ENCODE measurements at regions not wholly inside any gene's neighbourhood (a gene's known extent, or its start where the extent isn't known, plus 50 kb on each side); places are given as distances from the start of the nearest gene placed in this dataset.

DNA sequence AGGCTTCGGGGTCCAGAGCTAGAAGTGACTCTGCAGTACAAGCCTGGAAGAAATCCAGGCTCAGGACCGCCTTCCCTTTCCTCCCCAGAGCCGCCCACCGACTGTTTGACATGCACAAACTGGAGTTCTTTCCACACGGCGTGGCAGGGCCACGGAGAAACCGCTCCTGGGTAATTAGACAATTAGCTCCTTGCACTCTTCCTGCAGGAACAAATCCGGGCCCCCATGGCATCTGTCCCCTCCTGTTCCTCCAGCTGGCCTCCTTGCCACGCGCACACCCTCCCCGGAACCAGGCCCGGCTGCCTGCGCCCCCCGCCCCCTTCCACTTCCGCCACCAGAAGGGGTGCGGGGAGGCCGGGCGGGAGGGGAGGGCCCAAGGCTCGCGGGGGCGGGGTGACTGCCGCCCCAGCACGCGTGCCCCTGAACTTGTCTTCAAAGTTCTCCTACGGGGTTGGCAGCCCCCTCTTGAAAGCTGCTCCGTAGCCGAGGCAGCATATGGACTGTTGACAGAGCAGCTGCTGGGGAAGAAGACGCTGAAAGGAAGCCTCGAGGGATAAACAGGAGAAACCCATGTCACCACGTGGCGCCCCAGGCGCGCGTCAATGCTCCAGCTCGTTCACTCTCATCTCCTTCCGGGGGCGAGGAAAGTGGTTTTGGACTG lies 74.3 kb downstream of the SEC61B start:
- no peaks in the 10 kb centered on the region for H3K79me2 ChIP-seq (ENCODE audit: insufficient read depth, low read depth, low read length)
- H3K4me3 ChIP-seq (ENCODE audit: low read depth, low read length, poor library complexity, severe bottlenecking), result no peak overlapping the region
- ChIA-PET CTCF (ENCODE audit: unreplicated experiment) (no interaction called here), POLR2A (interaction anchor here (0.8 to 1.2 kb wide), 2 partner anchors 240 to 956 kb away, joined by 3 read pairs; no protein-coding TSS in a partner anchor)
- BruUV-seq (replicated peaks), result no TSS peak
- TF ChIP-seq, protein P1, sequence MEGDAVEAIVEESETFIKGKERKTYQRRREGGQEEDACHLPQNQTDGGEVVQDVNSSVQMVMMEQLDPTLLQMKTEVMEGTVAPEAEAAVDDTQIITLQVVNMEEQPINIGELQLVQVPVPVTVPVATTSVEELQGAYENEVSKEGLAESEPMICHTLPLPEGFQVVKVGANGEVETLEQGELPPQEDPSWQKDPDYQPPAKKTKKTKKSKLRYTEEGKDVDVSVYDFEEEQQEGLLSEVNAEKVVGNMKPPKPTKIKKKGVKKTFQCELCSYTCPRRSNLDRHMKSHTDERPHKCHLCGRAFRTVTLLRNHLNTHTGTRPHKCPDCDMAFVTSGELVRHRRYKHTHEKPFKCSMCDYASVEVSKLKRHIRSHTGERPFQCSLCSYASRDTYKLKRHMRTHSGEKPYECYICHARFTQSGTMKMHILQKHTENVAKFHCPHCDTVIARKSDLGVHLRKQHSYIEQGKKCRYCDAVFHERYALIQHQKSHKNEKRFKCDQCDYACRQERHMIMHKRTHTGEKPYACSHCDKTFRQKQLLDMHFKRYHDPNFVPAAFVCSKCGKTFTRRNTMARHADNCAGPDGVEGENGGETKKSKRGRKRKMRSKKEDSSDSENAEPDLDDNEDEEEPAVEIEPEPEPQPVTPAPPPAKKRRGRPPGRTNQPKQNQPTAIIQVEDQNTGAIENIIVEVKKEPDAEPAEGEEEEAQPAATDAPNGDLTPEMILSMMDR (conservative IDR thresholded peaks at IDR 0.05; ENCODE audit: low read length), result no peak
- no peak for TF ChIP-seq EZH2phosphoT487 (IDR thresholded peaks at IDR 0.05; ENCODE audit: borderline replicate concordance, low read depth, low read length)
- intact Hi-C loops (cut with micrococcal nuclease; ENCODE audit: unreplicated experiment), result no loop called here
- no peaks in the 10 kb centered on the region for H3K4me1 ChIP-seq (ENCODE audit: insufficient read depth, low read length, poor library complexity, severe bottlenecking)
- no peak overlapping the region for H3K4me2 ChIP-seq (ENCODE audit: low read length)
- H3K9me2 ChIP-seq (ENCODE audit: insufficient read depth, low read length), result no peaks in the 10 kb centered on the region
- no peaks in the 10 kb centered on the region for H4K20me1 ChIP-seq (ENCODE audit: insufficient read depth, low read length)
- no peak overlapping the region for H2AFZ ChIP-seq (ENCODE audit: low read length)
- DNase-seq (ENCODE audit: low spot score), result no peak
- no peak overlapping the region for H3K27ac ChIP-seq (ENCODE audit: low read depth, low read length, poor library complexity, severe bottlenecking)
- H3K9me3 ChIP-seq (ENCODE audit: low read length), result no peaks in the 10 kb centered on the region
- H3K36me3 ChIP-seq (ENCODE audit: insufficient read depth, low read length), result no peaks in the 10 kb centered on the region

DNA sequence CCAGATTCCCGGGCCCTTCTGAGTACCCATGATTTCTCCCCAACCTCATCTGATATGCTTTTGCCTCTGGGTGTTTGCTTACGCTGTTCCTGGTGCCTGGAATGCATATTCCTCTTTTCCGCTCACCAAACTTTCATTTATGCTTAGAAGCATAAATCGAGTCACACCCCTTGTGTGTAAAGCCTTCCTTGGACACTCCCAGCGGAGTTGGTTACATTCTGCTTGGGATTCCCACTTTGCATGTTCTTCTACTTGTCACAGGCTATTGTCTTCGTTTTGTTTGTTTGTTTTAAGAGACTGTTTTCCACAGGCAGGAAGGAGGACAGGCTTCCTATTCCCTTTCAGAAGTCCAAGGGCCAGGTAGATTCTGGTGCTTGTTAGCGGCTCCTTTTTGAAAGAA lies 76.5 kb downstream of the SEC61B start:
- Histone ChIP-seq H4K20me1 (ENCODE audit: insufficient read depth, low read length) (no peaks in the 10 kb centered on the region), H3K4me1 (ENCODE audit: insufficient read depth, low read length, poor library complexity, severe bottlenecking) (no peaks in the 10 kb centered on the region), H3K9me2 (ENCODE audit: insufficient read depth, low read length) (no peaks in the 10 kb centered on the region), H2AFZ (ENCODE audit: low read length) (no peak overlapping the region), H3K79me2 (ENCODE audit: insufficient read depth, low read depth, low read length) (no peaks in the 10 kb centered on the region), H3K4me3 (ENCODE audit: low read depth, low read length, poor library complexity, severe bottlenecking) (no peak overlapping the region), H3K4me2 (ENCODE audit: low read length) (no peak overlapping the region), H3K27ac (ENCODE audit: low read depth, low read length, poor library complexity, severe bottlenecking) (no peak overlapping the region), H3K36me3 (ENCODE audit: insufficient read depth, low read length) (no peaks in the 10 kb centered on the region), H3K9me3 (ENCODE audit: low read length) (no peaks in the 10 kb centered on the region)
- ChIA-PET POLR2A (no interaction called here), CTCF (ENCODE audit: unreplicated experiment) (no interaction called here)
- BruUV-seq (replicated peaks), result no TSS peak
- TF ChIP-seq EZH2phosphoT487 (IDR thresholded peaks at IDR 0.05; ENCODE audit: borderline replicate concordance, low read depth, low read length), result no peak
- TF ChIP-seq, protein P1 (conservative IDR thresholded peaks at IDR 0.05; ENCODE audit: low read length), result no peak
- no peak for DNase-seq (ENCODE audit: low spot score)
- intact Hi-C loops (cut with micrococcal nuclease; ENCODE audit: unreplicated experiment), result no loop called here
